ENCODE measurements at regions not wholly inside any gene's neighbourhood (a gene's known extent, or its start where the extent isn't known, plus 50 kb on each side); places are given as distances from the start of the nearest gene placed in this dataset.

DNA sequence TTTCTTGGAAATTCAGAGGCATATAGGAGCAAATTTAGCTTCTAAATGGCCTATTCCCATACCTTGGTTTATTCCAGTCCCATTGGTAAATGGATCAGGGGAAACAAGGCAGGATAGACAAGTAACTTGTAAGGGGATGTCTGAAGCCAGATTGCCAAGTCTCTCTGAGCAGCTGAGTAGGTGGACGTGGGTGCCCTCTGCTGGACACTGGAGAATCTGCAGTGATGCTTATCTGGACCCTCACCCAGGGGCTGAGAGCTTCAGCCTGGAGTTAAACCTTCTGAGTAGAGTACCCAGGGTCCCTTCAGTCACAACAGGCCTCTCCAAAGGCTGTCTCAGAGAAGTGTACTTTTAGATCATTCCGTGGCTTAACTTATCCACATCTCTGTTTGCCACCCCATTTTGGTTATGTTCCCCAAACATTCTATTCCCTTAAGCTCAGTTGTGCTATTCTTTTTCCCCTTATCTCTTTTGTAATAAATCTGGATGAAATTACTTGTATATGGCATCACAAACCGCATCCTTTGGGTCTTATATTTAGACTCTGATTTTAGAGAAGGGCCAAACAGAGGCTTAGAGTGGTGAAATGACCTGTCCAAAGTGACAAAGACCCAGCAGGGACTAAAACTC lies 218.3 kb upstream of the GLRA1 start:
- Mint-ChIP-seq H3K27me3 (peaks cover 3% of the 10 kb centered on the region), H3K9me3 (no peaks in the 10 kb centered on the region), H3K4me3 (no peak overlapping the region), H3K27ac (no peak overlapping the region), H3K36me3 (ENCODE audit: low read depth) (no peaks in the 10 kb centered on the region), H3K4me1 (ENCODE audit: low read depth) (no peaks in the 10 kb centered on the region)
- intact Hi-C loops (cut with micrococcal nuclease), result loop anchor here (10.0 kb wide), 1 partner anchor 362 kb away; no protein-coding TSS in a partner anchor

GRCh38 chr5:152140347-152140746 lies 215.7 kb upstream of the GLRA1 start:
- intact Hi-C loops (cut with micrococcal nuclease), result loop anchor here (10.0 kb wide), 1 partner anchor 364 kb away; no protein-coding TSS in a partner anchor
- no peaks in the 10 kb centered on the region for H3K9me3 Mint-ChIP-seq
- H3K27me3 Mint-ChIP-seq, result peaks cover 3% of the 10 kb centered on the region
- H3K4me3 Mint-ChIP-seq, result no peak overlapping the region
- H3K27ac Mint-ChIP-seq, result no peak overlapping the region
- H3K4me1 Mint-ChIP-seq (ENCODE audit: low read depth), result no peaks in the 10 kb centered on the region
- H3K36me3 Mint-ChIP-seq (ENCODE audit: low read depth), result no peaks in the 10 kb centered on the region

GRCh38 chr5:152137063-152137462 lies 212.4 kb upstream of the GLRA1 start:
- Mint-ChIP-seq H3K4me3 (no peak overlapping the region), H3K36me3 (ENCODE audit: low read depth) (no peaks in the 10 kb centered on the region), H3K27ac (no peak overlapping the region)

GRCh38 chr5:152136321-152136720 lies 211.7 kb upstream of the GLRA1 start:
- H3K4me3 Mint-ChIP-seq, result no peak overlapping the region
- H3K27ac Mint-ChIP-seq, result no peak overlapping the region
- intact Hi-C loops (cut with micrococcal nuclease), result no loop called here
- no peaks in the 10 kb centered on the region for H3K36me3 Mint-ChIP-seq (ENCODE audit: low read depth)
- H3K27me3 Mint-ChIP-seq, result peaks cover 3% of the 10 kb centered on the region
- H3K4me1 Mint-ChIP-seq (ENCODE audit: low read depth), result no peaks in the 10 kb centered on the region
- H3K9me3 Mint-ChIP-seq, result no peaks in the 10 kb centered on the region

More at GRCh38 chr5:152137063-152137462, 212.4 kb upstream of the GLRA1 start:
- Mint-ChIP-seq H3K27me3 (peaks cover 3% of the 10 kb centered on the region), H3K9me3 (no peaks in the 10 kb centered on the region), H3K4me1 (ENCODE audit: low read depth) (no peaks in the 10 kb centered on the region)
- intact Hi-C loops (cut with micrococcal nuclease), result no loop called here

DNA sequence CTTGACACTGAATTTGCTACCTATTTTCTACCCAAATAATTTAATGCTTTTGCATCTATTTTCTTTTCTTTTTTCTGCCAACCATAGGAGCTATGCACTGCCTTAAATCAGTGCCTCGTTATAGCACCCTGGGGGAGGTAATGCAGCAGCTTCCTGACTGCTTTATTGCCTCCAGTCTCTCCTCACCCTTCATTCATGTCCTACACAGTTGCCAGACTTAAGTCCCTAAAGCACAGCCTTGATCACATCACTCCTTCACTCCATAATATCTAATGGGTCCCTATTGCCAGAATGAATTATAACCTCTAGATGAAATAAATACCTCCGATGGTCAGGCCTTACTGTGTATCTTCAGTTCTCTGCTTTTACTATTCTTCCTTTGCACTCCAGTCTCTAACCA lies 211.2 kb upstream of the GLRA1 start:
- Mint-ChIP-seq H3K27ac (no peak overlapping the region), H3K9me3 (no peaks in the 10 kb centered on the region), H3K27me3 (peaks cover 3% of the 10 kb centered on the region), H3K4me1 (ENCODE audit: low read depth) (no peaks in the 10 kb centered on the region), H3K4me3 (no peak overlapping the region), H3K36me3 (ENCODE audit: low read depth) (no peaks in the 10 kb centered on the region)
- intact Hi-C loops (cut with micrococcal nuclease), result no loop called here

DNA sequence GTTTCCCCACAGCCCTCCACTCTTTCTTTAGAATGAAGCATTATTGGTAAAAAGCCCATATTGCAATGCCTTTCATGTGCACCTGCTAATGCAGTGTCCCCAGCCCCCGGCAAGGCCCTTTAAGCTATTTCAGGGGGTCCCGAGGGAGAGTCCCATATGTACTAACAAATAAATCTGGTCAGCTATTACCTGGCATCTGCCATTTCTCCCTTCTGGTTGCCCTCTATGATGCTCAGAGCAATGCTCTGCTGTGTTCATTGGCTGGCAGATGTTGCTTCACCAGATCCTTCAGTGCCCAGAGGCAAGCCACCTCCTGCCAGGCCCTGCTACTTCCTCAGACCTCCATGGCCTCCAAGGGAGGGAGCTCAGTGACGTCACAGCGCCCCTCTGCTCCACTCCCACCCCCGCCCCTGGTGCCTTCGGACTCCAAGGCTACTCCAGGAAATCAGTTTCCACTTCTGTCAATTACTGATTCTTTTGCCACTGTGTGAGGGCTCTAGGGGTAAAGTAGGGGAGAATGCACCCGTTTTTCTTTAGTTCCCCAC lies 201.1 kb upstream of the GLRA1 start:
- intact Hi-C loops (cut with micrococcal nuclease), result no loop called here
- no peaks in the 10 kb centered on the region for H3K9me3 Mint-ChIP-seq

GRCh38 chr5:152124409-152125041 lies 199.9 kb upstream of the GLRA1 start:
- Mint-ChIP-seq H3K27me3 (no peaks in the 10 kb centered on the region), H3K4me1 (ENCODE audit: low read depth) (no peaks in the 10 kb centered on the region), H3K27ac (no peak overlapping the region), H3K9me3 (no peaks in the 10 kb centered on the region), H3K4me3 (no peak overlapping the region), H3K36me3 (ENCODE audit: low read depth) (no peaks in the 10 kb centered on the region)
- intact Hi-C loops (cut with micrococcal nuclease), result no loop called here

More for the DNA sequence above, 201.1 kb upstream of the GLRA1 start:
- no peaks in the 10 kb centered on the region for H3K27me3 Mint-ChIP-seq
- H3K4me3 Mint-ChIP-seq, result no peak overlapping the region
- H3K27ac Mint-ChIP-seq, result no peak overlapping the region
- H3K36me3 Mint-ChIP-seq (ENCODE audit: low read depth), result no peaks in the 10 kb centered on the region
- H3K4me1 Mint-ChIP-seq (ENCODE audit: low read depth), result no peaks in the 10 kb centered on the region

GRCh38 chr5:152118676-152119470 lies 194.2 kb upstream of the GLRA1 start:
- Mint-ChIP-seq H3K27ac (no peak overlapping the region), H3K9me3 (no peaks in the 10 kb centered on the region), H3K4me1 (ENCODE audit: low read depth) (no peaks in the 10 kb centered on the region), H3K4me3 (no peak overlapping the region), H3K36me3 (ENCODE audit: low read depth) (no peaks in the 10 kb centered on the region), H3K27me3 (no peaks in the 10 kb centered on the region)
- intact Hi-C loops (cut with micrococcal nuclease), result no loop called here

DNA sequence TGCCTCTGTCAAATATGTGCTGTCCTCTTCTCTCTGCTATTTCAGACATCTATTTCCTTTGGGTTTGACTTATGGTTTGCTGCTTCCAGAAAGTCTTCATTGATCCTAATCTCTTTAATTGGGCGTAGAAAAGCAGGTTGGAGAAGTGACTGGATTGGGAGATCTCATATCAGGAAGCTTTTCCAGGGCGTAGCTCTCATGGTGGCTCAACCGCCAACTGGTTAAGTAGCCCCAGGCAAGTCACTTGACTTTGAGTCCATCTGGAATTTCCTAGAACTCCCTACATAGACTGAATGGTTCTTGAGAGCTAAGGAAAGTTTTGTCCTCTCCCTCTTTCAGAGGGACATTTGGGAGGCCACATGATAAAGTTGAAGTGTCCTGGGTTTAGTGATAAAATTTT lies 192.3 kb upstream of the GLRA1 start:
- intact Hi-C loops (cut with micrococcal nuclease), result no loop called here

DNA sequence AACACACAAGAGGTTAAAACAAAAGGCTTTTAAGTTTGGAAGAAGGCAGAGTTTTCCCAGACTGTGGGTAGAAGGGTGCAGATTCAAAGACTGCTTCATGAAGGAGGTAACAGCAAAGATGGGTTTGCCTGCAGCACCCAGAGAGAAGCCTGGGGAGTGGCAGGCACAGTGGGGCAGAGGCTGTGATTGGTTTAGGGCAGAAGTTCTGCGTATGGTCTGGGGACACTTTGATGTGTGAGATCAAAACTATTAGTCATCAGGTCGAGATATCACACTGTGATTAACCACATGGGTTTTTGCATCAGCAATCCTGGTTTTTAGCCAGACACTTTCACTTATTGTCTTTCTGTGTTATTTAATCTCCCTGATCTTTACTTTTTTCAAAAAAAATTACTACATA lies 188.8 kb upstream of the GLRA1 start:
- Mint-ChIP-seq H3K4me1 (ENCODE audit: low read depth) (no peaks in the 10 kb centered on the region), H3K9me3 (no peaks in the 10 kb centered on the region), H3K27me3 (no peaks in the 10 kb centered on the region), H3K4me3 (no peak overlapping the region), H3K27ac (no peak overlapping the region), H3K36me3 (ENCODE audit: low read depth) (no peaks in the 10 kb centered on the region)
- intact Hi-C loops (cut with micrococcal nuclease), result no loop called here

More for the DNA sequence above, 192.3 kb upstream of the GLRA1 start:
- no peaks in the 10 kb centered on the region for H3K27me3 Mint-ChIP-seq
- no peaks in the 10 kb centered on the region for H3K4me1 Mint-ChIP-seq (ENCODE audit: low read depth)
- no peak overlapping the region for H3K27ac Mint-ChIP-seq
- H3K4me3 Mint-ChIP-seq, result no peak overlapping the region
- H3K36me3 Mint-ChIP-seq (ENCODE audit: low read depth), result no peaks in the 10 kb centered on the region
- no peaks in the 10 kb centered on the region for H3K9me3 Mint-ChIP-seq

DNA sequence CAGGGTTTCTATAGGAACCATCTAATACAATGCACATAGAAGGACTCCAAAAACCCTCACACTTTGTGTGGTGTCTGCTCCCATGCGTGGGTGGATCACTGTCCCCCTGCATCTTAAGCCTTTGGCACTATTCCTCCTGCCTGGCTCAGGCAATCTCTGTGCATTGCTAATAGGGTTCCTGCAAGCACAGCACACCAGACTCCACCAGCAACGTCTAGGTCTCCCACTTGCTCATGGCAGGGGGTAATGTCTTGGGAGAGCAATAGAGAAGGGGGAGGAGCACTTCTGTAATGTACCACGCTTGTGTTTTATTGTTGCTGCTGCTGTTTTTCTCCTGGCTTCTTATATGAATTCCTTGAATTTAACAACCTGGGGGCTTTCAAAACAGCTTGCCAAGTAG lies 182.6 kb upstream of the GLRA1 start:
- intact Hi-C loops (cut with micrococcal nuclease), result no loop called here
- peaks cover 10% of the 10 kb centered on the region for H3K9me3 Mint-ChIP-seq
- H3K4me1 Mint-ChIP-seq (ENCODE audit: low read depth), result no peaks in the 10 kb centered on the region
- H3K4me3 Mint-ChIP-seq, result no peak overlapping the region
- no peak overlapping the region for H3K27ac Mint-ChIP-seq
- H3K27me3 Mint-ChIP-seq, result no peaks in the 10 kb centered on the region
- H3K36me3 Mint-ChIP-seq (ENCODE audit: low read depth), result no peaks in the 10 kb centered on the region

- intact Hi-C loops (cut with micrococcal nuclease), result no loop called here
- no peaks in the 10 kb centered on the region for H3K36me3 Mint-ChIP-seq (ENCODE audit: low read depth)
- H3K9me3 Mint-ChIP-seq, result peaks cover 12% of the 10 kb centered on the region
- H3K4me1 Mint-ChIP-seq (ENCODE audit: low read depth), result no peaks in the 10 kb centered on the region
- no peak overlapping the region for H3K27ac Mint-ChIP-seq
- no peak overlapping the region for H3K4me3 Mint-ChIP-seq
- no peaks in the 10 kb centered on the region for H3K27me3 Mint-ChIP-seq
Measured at GRCh38 chr5:152106571-152106970, 181.9 kb upstream of the GLRA1 start.

- Mint-ChIP-seq H3K4me1 (ENCODE audit: low read depth) (no peaks in the 10 kb centered on the region), H3K27ac (no peak overlapping the region), H3K4me3 (no peak overlapping the region), H3K36me3 (ENCODE audit: low read depth) (no peaks in the 10 kb centered on the region), H3K9me3 (peaks cover 12% of the 10 kb centered on the region), H3K27me3 (no peaks in the 10 kb centered on the region)
- intact Hi-C loops (cut with micrococcal nuclease), result no loop called here
Measured at GRCh38 chr5:152105085-152105484, 180.4 kb upstream of the GLRA1 start.

DNA sequence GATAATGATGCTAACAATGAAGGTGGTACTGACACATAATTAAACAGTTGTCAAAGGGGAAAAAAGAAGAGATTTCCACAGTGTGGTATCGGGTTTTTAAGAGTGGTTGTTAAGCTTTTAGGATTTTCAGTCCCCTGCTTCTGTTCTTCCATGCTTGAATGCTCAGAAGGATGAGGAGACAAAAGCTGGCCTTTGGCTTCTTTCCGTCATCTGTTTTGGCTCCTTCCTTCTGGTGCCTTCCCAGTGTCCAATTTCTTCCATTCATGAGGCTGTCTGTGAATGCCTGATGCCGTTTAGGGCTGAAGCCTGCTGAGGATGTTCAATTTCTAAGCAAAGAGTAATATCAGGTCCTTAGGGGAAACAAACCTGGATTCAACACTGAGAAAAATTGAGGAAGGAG lies 179.6 kb upstream of the GLRA1 start:
- no peak overlapping the region for H3K27ac Mint-ChIP-seq
- H3K4me1 Mint-ChIP-seq (ENCODE audit: low read depth), result no peaks in the 10 kb centered on the region
- H3K4me3 Mint-ChIP-seq, result no peak overlapping the region
- intact Hi-C loops (cut with micrococcal nuclease), result no loop called here
- H3K27me3 Mint-ChIP-seq, result no peaks in the 10 kb centered on the region
- H3K36me3 Mint-ChIP-seq (ENCODE audit: low read depth), result no peaks in the 10 kb centered on the region
- H3K9me3 Mint-ChIP-seq, result peaks cover 12% of the 10 kb centered on the region

All from dendritic cell treated with granulocyte-macrophage colony-stimulating factor and Interleukin-4, amounts not matched to agents 40 ng/mL and 50 ng/mL, for 4 days (primary cell).